ENCODE measurements at regions not wholly inside any gene's neighbourhood (a gene's known extent, or its start where the extent isn't known, plus 50 kb on each side); places are given as distances from the start of the nearest gene placed in this dataset.

DNA sequence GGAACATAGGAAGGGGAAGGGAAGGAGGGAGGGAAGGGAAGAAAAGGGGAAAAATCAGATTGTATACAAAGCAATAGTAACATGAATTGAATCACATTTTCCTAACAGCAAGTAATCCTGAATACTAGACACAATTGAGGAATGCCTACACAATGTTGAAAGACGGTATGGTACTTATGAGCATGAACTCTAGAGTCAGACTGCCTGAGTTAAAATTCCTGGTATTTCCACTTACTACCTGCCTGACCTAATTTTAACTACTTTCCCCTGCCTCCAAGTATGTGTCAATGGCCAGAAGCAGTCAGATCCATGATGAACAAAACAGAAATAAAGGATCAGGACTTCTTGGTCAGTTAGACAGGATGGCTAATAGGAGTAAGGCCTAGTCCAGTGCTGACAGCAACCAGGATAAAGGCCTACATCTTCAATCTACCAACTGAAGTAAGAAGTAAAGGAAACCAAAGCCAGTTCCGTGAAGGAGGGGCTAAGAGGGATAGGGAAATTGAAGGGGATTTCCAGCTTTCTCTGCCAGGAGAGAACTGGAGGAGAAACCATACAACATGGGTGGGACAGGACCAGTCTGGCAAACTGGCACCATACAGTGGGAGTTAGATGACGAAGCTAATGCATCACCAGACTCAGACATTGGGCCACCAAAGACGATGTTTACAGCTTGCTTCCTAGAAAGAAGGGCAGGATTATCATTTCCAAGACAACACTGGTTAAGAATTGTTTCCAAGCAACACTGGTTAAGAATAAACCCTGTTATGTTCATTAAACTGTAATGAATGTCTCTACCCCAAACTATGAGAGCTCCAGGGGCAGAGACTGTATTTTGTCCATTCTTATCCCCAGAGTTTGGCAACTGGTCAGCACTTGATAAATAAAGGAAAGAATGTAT lies 151.6 kb upstream of the UBE2E2 start:
- Histone ChIP-seq H3K4me1 (ENCODE audit: control insufficient read depth, insufficient read depth, low read length) (no peaks in the 10 kb centered on the region), H3K27me3 (ENCODE audit: control insufficient read depth, insufficient read depth, low read length) (no peaks in the 10 kb centered on the region), H3K27ac (ENCODE audit: low read length) (no peak overlapping the region), H3K36me3 (ENCODE audit: control insufficient read depth, insufficient read depth, low read length) (no peaks in the 10 kb centered on the region), H3K4me3 (ENCODE audit: low read length) (no peak overlapping the region), H3K9me3 (replicated peaks; ENCODE audit: control insufficient read depth, low read depth, low read length) (peaks cover 4% of the 10 kb centered on the region)
- DNase-seq = no peak
- 71% methylated on average over 2 of the region's 4 CpGs for WGBS (ENCODE audit: insufficient coverage)

DNA sequence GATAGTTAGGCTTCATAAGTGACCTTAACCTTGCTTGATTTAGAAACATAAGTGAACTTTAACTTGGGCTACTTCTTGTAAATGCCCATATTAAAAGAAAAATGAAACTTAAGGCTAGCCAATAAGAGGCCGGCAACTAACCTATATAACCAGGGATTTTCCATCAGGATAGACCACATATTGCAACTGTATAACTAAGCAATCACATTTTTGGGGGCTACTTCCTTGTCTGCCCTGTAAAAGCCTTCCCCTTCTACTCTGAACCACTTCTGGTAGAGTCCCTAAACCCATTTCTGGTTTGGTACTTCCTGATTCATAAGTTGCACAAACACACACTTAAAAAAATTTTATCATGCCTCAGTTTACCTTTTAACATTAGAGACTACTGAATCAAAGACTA lies 150.9 kb upstream of the UBE2E2 start:
- WGBS (ENCODE audit: insufficient coverage) = 100% methylated on average over 1 of the region's 1 CpG
- Histone ChIP-seq H3K27me3 (ENCODE audit: control insufficient read depth, insufficient read depth, low read length) (no peaks in the 10 kb centered on the region), H3K9me3 (replicated peaks; ENCODE audit: control insufficient read depth, low read depth, low read length) (peaks cover 4% of the 10 kb centered on the region), H3K4me1 (ENCODE audit: control insufficient read depth, insufficient read depth, low read length) (no peaks in the 10 kb centered on the region), H3K4me3 (ENCODE audit: low read length) (no peak overlapping the region), H3K27ac (ENCODE audit: low read length) (no peak overlapping the region), H3K36me3 (ENCODE audit: control insufficient read depth, insufficient read depth, low read length) (no peaks in the 10 kb centered on the region)
- no peak for DNase-seq

DNA sequence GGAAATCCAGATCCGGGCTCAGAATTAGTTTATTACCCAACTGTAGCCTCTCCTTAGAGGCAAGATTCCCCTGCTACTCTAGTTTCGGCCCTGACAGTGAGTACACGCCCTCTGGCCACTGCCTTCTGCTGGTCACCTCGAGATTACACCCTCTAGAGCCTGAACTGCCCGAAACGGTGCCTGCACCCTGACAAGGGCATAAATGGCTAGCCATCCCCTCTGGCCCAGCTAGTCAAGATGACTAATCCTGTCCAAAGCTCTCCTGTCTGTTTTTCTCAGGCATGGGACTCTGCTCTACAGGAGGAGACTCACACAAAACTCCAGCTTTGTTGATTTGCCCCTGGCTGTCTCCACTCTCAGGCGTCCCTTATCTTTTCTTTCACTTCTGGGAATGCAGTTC lies 150.5 kb upstream of the UBE2E2 start:
- Histone ChIP-seq H3K9me3 (replicated peaks; ENCODE audit: control insufficient read depth, low read depth, low read length) (peaks cover 4% of the 10 kb centered on the region), H3K27me3 (ENCODE audit: control insufficient read depth, insufficient read depth, low read length) (no peaks in the 10 kb centered on the region), H3K4me1 (ENCODE audit: control insufficient read depth, insufficient read depth, low read length) (no peaks in the 10 kb centered on the region), H3K4me3 (ENCODE audit: low read length) (no peak overlapping the region), H3K27ac (ENCODE audit: low read length) (no peak overlapping the region), H3K36me3 (ENCODE audit: control insufficient read depth, insufficient read depth, low read length) (no peaks in the 10 kb centered on the region)
- DNase-seq = no peak
- WGBS (ENCODE audit: insufficient coverage) = 67% methylated on average over 6 of the region's 7 CpGs

DNA sequence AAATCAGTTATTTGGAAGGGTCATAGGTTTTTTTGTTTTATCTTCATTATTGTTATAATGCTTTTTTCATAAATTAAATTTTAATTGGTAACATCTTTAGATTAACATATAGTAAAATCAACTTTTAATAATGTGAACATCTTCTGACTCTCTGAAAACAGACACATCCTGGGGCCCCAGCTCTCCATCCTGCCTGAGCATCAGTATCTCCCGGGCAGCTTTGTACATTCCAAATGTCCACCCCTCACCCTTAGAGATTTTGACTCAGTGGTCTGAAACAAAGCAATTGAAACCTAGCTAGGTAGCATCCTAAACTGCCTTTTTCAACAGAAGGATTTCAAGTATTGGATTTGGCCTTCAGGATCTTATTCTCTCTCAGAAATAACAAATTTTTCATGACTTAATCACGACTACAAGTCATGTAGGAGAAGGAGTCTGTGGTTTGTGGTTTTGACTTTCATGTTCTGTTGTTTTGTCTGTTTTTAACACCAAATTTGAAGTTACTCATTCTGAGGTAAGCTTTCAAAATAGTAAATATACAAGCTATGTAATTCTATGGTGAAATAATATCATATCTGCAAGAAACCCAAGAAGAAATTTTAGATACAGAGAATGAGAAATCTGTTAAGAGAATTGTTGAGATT lies 147.3 kb upstream of the UBE2E2 start:
- WGBS (ENCODE audit: insufficient coverage) = 100% methylated on average over 1 of the region's 2 CpGs

DNA sequence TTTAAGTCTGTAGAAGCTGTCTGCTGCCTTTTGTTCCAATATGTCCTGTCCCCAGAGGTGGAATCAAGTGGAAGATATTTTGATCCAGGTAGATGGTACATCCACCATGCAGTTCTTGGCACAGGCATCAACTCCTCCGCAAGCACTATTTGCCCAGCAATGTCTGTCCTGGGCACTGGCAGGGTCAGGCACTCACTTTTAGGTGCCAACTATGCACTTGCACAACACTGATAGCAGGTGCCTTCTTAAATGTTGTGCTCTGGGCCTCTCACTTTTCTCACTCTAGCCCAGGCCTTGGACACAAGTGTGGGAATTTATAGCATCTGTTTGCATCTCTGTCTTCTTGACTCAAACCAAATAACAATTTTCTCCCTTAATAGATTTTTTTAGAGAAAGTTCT lies 140.5 kb upstream of the UBE2E2 start:
- no peak for DNase-seq
- Histone ChIP-seq H3K27me3 (ENCODE audit: control insufficient read depth, insufficient read depth, low read length) (no peaks in the 10 kb centered on the region), H3K36me3 (ENCODE audit: control insufficient read depth, insufficient read depth, low read length) (no peaks in the 10 kb centered on the region), H3K9me3 (replicated peaks; ENCODE audit: control insufficient read depth, low read depth, low read length) (no peaks in the 10 kb centered on the region), H3K4me3 (ENCODE audit: low read length) (no peak overlapping the region), H3K27ac (ENCODE audit: low read length) (no peak overlapping the region), H3K4me1 (ENCODE audit: control insufficient read depth, insufficient read depth, low read length) (no peaks in the 10 kb centered on the region)
- 92% methylated on average over 1 of the region's 1 CpG for WGBS (ENCODE audit: insufficient coverage)

More for the DNA sequence above, 147.3 kb upstream of the UBE2E2 start:
- Histone ChIP-seq H3K4me3 (ENCODE audit: low read length) (no peak overlapping the region), H3K27ac (ENCODE audit: low read length) (no peak overlapping the region), H3K4me1 (ENCODE audit: control insufficient read depth, insufficient read depth, low read length) (no peaks in the 10 kb centered on the region), H3K36me3 (ENCODE audit: control insufficient read depth, insufficient read depth, low read length) (no peaks in the 10 kb centered on the region), H3K27me3 (ENCODE audit: control insufficient read depth, insufficient read depth, low read length) (no peaks in the 10 kb centered on the region), H3K9me3 (replicated peaks; ENCODE audit: control insufficient read depth, low read depth, low read length) (no peaks in the 10 kb centered on the region)
- no peak for DNase-seq

DNA sequence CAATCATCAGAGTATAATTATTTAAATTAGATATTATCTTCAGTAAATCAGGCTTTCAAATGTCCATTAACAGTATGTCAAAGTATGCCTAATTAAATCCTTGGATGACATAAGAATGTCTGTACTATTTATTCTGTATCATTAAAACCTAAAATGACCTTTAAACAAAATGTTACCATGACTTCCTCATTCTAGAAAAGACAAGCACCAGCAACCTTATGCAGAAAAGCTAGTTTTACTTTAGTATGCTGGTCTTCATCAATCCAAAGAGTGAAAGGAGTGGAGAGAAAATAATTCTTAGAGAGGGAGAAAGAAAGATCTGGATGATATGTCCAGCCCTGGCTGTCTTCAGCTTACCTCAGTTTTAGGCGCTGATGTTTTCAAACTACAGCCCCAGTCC lies 140.1 kb upstream of the UBE2E2 start:
- H3K27me3 ChIP-seq (ENCODE audit: control insufficient read depth, insufficient read depth, low read length) = no peaks in the 10 kb centered on the region
- 100% methylated on average over 1 of the region's 1 CpG for WGBS (ENCODE audit: insufficient coverage)
- DNase-seq = no peak
- H3K9me3 ChIP-seq (replicated peaks; ENCODE audit: control insufficient read depth, low read depth, low read length) = no peaks in the 10 kb centered on the region
- H3K27ac ChIP-seq (ENCODE audit: low read length) = no peak overlapping the region
- no peak overlapping the region for H3K4me3 ChIP-seq (ENCODE audit: low read length)
- no peaks in the 10 kb centered on the region for H3K4me1 ChIP-seq (ENCODE audit: control insufficient read depth, insufficient read depth, low read length)
- no peaks in the 10 kb centered on the region for H3K36me3 ChIP-seq (ENCODE audit: control insufficient read depth, insufficient read depth, low read length)

DNA sequence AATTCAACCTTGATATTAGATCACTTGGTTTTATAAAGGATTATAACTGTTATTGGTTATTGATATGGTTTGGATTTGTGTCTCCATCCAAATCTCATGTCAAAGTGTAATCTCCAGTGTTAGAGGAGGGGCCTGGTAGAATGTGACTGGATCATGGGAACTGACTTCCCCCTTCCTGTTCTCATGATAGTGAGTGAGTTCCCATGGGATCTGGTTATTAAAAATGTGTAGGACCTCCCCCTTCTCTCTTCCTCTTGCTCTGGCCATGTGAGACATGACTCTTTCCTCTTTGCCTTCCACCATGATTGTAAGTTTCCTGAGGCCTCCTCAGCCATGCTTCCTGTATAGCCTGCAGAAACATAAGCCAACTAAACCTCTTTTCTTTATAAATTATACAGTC lies 136.0 kb upstream of the UBE2E2 start:
- Histone ChIP-seq H3K27me3 (ENCODE audit: control insufficient read depth, insufficient read depth, low read length) (no peaks in the 10 kb centered on the region), H3K27ac (ENCODE audit: low read length) (no peak overlapping the region), H3K4me1 (ENCODE audit: control insufficient read depth, insufficient read depth, low read length) (peaks cover 9% of the 10 kb centered on the region), H3K9me3 (replicated peaks; ENCODE audit: control insufficient read depth, low read depth, low read length) (no peaks in the 10 kb centered on the region), H3K4me3 (ENCODE audit: low read length) (no peak overlapping the region), H3K36me3 (ENCODE audit: control insufficient read depth, insufficient read depth, low read length) (no peaks in the 10 kb centered on the region)
- no peak for DNase-seq

DNA sequence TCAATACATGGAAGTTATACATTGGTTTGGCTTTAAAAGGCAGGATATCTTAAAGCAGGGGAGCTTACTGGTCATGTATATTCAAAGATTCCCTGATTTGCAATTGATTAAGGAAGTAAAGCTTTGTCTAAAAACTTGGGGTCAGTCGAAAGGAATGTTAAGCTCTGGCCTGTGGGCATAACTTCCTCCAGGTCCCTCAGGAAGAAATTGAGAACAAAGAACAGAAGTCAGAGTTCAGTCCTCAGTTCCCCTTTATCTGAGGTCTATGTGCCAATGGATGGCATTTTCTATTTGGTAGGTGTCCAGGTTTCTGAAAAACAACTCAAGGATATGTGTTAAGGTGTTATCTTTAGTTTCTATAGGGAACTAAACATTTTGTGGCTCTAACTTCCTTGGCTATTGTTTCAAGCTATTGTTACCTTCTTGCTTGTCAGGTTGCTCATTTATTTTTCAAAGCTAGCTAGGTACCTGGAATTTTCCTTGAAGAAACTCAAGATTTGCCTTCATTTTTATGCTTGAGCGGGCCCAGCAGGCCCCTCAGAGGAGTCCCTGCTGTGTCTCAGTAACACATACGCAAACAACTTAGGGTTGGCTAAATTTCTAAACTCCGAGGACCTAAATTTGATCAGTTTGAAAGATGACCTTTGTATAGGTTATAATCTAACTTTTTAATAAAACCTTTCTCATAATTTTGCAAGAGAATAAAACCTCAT lies 135.0 kb upstream of the UBE2E2 start:
- no peaks in the 10 kb centered on the region for H3K27me3 ChIP-seq (ENCODE audit: control insufficient read depth, insufficient read depth, low read length)
- H3K36me3 ChIP-seq (ENCODE audit: control insufficient read depth, insufficient read depth, low read length) = no peaks in the 10 kb centered on the region
- peaks cover 14% of the 10 kb centered on the region for H3K4me1 ChIP-seq (ENCODE audit: control insufficient read depth, insufficient read depth, low read length)
- H3K27ac ChIP-seq (ENCODE audit: low read length) = no peak overlapping the region
- no peak for DNase-seq
- no peaks in the 10 kb centered on the region for H3K9me3 ChIP-seq (replicated peaks; ENCODE audit: control insufficient read depth, low read depth, low read length)
- WGBS (ENCODE audit: insufficient coverage) = 43% methylated on average over 1 of the region's 4 CpGs
- no peak overlapping the region for H3K4me3 ChIP-seq (ENCODE audit: low read length)

DNA sequence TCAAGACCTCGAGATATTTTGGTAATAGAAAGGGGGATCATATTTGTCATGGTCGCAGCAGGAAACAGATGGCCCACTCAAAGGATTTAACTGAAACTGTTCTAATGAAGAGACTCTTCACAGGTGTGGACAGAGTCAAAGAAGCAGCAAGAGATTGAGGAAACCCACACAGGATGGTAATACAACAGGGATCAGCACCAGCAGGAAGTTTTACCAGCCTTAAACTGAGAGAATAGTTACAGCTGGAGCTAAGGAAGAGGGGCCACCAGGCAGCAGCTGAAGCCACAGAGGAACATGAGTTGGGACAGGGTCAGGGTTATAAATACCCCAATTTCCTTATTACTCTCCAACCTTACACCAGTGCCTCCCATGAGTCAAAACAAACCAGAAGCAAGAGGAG lies 131.8 kb upstream of the UBE2E2 start:
- Histone ChIP-seq H3K4me1 (ENCODE audit: control insufficient read depth, insufficient read depth, low read length) (peaks cover 14% of the 10 kb centered on the region), H3K9me3 (replicated peaks; ENCODE audit: control insufficient read depth, low read depth, low read length) (no peaks in the 10 kb centered on the region), H3K27ac (ENCODE audit: low read length) (no peak overlapping the region), H3K4me3 (ENCODE audit: low read length) (no peak overlapping the region), H3K27me3 (ENCODE audit: control insufficient read depth, insufficient read depth, low read length) (no peaks in the 10 kb centered on the region), H3K36me3 (ENCODE audit: control insufficient read depth, insufficient read depth, low read length) (no peaks in the 10 kb centered on the region)
- DNase-seq = no peak
- WGBS (ENCODE audit: insufficient coverage) = 33% methylated on average over 1 of the region's 2 CpGs

DNA sequence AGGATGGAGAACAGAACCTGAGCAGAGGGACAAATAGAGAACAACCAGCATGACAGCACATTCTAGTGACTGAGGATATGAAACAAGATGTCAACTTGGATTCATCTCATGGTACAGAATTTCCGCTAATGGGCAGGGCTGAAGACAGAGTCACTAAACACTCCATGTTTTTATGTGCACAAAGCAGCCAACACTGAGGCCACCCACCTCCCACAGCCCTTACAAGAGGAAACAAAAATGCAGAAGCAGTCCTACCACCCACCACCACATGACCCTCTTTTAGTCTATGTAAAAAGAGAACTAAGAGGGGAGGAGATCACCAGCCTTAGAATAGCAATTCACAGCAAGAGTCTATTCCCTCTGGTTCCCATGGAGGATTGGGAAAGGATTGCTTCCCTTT lies 131.4 kb upstream of the UBE2E2 start:
- WGBS (ENCODE audit: insufficient coverage) = 63% methylated on average over 1 of the region's 1 CpG
- peaks cover 17% of the 10 kb centered on the region for H3K4me1 ChIP-seq (ENCODE audit: control insufficient read depth, insufficient read depth, low read length)
- H3K27me3 ChIP-seq (ENCODE audit: control insufficient read depth, insufficient read depth, low read length) = no peaks in the 10 kb centered on the region
- peak; percentile 69 for DNase-seq
- H3K4me3 ChIP-seq (ENCODE audit: low read length) = no peak overlapping the region
- H3K36me3 ChIP-seq (ENCODE audit: control insufficient read depth, insufficient read depth, low read length) = no peaks in the 10 kb centered on the region
- H3K9me3 ChIP-seq (replicated peaks; ENCODE audit: control insufficient read depth, low read depth, low read length) = no peaks in the 10 kb centered on the region
- H3K27ac ChIP-seq (ENCODE audit: low read length) = no peak overlapping the region
